Right lobe of liver (tissue), 6 donors: ENCODE measurements at regions not wholly inside any gene's neighbourhood (a gene's known extent, or its start where the extent isn't known, plus 50 kb on each side); places are given as distances from the start of the nearest gene placed in this dataset.
A peak's percentile ranks its signal among the peaks of the same experiment; 100 is the strongest.

Experiments
- ATAC-seq, 4 donors: fragments of 200-7000 bp; cut with Tn5 transposase; one replicate each; pipeline ENCODE4 v1.9.1; 2020; ENCODE audit warnings: mild to moderate bottlenecking in 4 of 4, moderate library complexity in 4 of 4
- DNase-seq, 3 donors: peaks; one replicate each; pipeline ENCODE4 v3.0.0-alpha.2; 2020
- H3K27ac ChIP-seq, 3 donors: fragments of 200-600 bp; one replicate each; pipeline ENCODE4 v1.8.0; 2022
- H3K27me3 ChIP-seq, 2 donors: fragments of 200-600 bp; one replicate each; pipeline ENCODE4 v1.8.0; 2022
- H3K36me3 ChIP-seq, 4 donors: fragments of 200-600 bp; sonication (generic) in 1 of 4; one replicate each; pipeline versions ENCODE4 v1.5.1 to v1.8.0; 2017 to 2022; ENCODE audit warnings: control low read depth in 1 of 4
- H3K4me1 ChIP-seq, 4 donors: fragments of 200-600 bp; sonication (generic) in 1 of 4; one replicate each; pipeline versions ENCODE4 v1.5.1 to v1.8.0; 2017 to 2022; ENCODE audit warnings: control low read depth in 1 of 4
- H3K4me3 ChIP-seq, 3 donors: fragments of 200-600 bp; one replicate each; pipeline ENCODE4 v1.8.0; 2022
- H3K9me3 ChIP-seq, 4 donors: fragments of 200-600 bp; sonication (generic) in 1 of 4; one replicate each; pipeline versions ENCODE4 v1.5.1 to v1.8.0; 2017 to 2022; ENCODE audit warnings: control low read depth in 1 of 4
- POLR2A ChIP-seq: fragments of 450-650 bp; IDR thresholded peaks from one replicate; pipeline ENCODE4 v1.6.1; 2017; ENCODE audit warnings: antibody characterized with exemption, mild to moderate bottlenecking
- WGBS: methylation state at CpG from one replicate; pipeline ENCODE4 v1.1.6; 2018; ENCODE audit warnings: low coverage, low lambda C conversion rate; ENCODE audit not compliant: insufficient coverage; ENCODE audit errors: missing lambda C conversion rate; 5-methylcytosine and 5-hydroxymethylcytosine counted together
- intact Hi-C, 2 donors: fragments of 100-400 bp; cut with DNase I; formaldehyde crosslinking; loops; one replicate each; pipeline versions ENCODE4 v1.11.2 to v1.14.1; 2022
- TF ChIP-seq, protein P1 (sequence below), 4 donors: fragments of 200-600 bp in 3 of 4; fragments of 450-650 bp in 1 of 4; IDR thresholded peaks; one replicate each; pipeline versions ENCODE4 v1.5.1 to v1.8.0; 2016 to 2022; ENCODE audit warnings: antibody characterized with exemption in 4 of 4, mild to moderate bottlenecking in 2 of 4
- donor health status: DM: no; HTN: yes; CAD: no.
- donor health status: DM: no; HTN: no; CAD: no.
- donor health status: DM: no; HTN: no; CAD: no.
- donor health status: DM: no; HTN: yes; CAD: no.
- donor health status: DM: no; HTN: yes; CAD: no.

DNA sequence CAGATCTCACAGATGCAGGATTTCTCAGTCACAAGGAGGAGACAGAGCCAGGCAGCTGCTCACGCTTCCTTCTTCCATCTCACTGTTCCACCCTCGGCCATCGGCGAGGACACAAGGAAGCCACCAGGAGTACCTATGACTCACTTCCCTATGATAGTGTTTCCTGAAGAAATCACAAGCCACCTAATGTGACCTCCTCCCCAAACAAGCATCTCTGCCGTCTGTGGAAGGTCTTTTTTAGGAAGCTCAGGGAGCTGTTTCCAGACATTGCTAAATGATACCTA, 672.7 kb downstream of the TBC1D22A start:
- Histone ChIP-seq H3K36me3 (no peaks in the 10 kb centered on the region), H3K9me3 (no peaks in the 10 kb centered on the region), H3K4me3 (no peak overlapping the region), H3K4me1 (no peaks in the 10 kb centered on the region), H3K27ac (no peak overlapping the region), H3K27me3 (no peaks in the 10 kb centered on the region)
- intact Hi-C loops: no loop called here
- TF ChIP-seq, protein P1, sequence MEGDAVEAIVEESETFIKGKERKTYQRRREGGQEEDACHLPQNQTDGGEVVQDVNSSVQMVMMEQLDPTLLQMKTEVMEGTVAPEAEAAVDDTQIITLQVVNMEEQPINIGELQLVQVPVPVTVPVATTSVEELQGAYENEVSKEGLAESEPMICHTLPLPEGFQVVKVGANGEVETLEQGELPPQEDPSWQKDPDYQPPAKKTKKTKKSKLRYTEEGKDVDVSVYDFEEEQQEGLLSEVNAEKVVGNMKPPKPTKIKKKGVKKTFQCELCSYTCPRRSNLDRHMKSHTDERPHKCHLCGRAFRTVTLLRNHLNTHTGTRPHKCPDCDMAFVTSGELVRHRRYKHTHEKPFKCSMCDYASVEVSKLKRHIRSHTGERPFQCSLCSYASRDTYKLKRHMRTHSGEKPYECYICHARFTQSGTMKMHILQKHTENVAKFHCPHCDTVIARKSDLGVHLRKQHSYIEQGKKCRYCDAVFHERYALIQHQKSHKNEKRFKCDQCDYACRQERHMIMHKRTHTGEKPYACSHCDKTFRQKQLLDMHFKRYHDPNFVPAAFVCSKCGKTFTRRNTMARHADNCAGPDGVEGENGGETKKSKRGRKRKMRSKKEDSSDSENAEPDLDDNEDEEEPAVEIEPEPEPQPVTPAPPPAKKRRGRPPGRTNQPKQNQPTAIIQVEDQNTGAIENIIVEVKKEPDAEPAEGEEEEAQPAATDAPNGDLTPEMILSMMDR (IDR thresholded peaks at IDR 0.05): no peak
- no peak for TF ChIP-seq POLR2A
- no peak for DNase-seq
- no peak for ATAC-seq
- 43% methylated on average over 5 of the region's 5 CpGs for WGBS

DNA sequence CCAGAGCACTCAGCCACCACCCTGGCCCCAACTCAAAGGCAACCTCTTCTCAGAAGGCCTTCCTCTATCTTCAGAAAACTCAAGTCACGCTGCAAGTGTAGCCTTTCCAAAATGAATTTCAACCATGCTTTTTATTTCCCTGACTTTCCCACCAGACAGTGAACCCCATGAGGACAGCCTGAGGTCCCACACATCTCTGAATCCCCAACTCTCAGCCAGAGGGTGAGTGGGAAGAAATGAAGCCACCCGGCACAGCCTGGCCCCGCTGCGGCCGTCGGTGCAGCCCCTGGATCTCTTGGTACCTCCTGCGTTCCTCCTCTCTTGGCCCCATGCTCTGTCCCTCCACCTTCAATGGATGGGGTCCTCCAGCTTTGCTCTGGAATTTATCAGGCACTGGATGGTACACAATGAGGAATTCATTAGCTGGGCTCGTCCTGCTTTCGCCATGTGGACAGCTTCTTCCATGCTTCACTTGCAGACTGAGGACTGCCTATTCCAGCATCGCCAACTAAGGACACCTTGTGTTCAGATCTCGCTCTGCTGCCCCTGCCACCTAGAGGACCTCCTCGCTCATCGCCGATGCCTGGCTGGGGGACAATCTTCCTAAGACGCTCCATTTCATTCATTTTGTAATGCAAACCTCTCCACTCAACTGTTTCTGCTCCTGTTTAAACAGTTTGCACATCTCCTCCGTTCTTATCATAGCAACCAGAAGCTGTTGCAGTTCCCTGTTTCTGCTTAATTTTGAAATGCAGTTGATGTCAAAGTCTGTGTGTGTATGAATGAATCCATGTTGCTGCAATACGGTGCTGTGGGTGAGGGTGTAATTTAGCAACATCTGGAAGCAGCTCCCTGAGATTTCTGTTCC, 672.1 kb downstream of the TBC1D22A start:
- H3K27ac ChIP-seq: no peak overlapping the region
- H3K9me3 ChIP-seq: no peaks in the 10 kb centered on the region
- ATAC-seq (peak in 1 of 4 donors; percentile 19), DNase-seq (no peak)
- no peaks in the 10 kb centered on the region for H3K27me3 ChIP-seq
- no peak overlapping the region for H3K4me3 ChIP-seq
- intact Hi-C loops: no loop called here
- H3K4me1 ChIP-seq: no peaks in the 10 kb centered on the region
- TF ChIP-seq POLR2A: no peak
- TF ChIP-seq, protein P1 (IDR thresholded peaks at IDR 0.05): no peak
- 63% methylated on average over 8 of the region's 17 CpGs for WGBS
- H3K36me3 ChIP-seq: no peaks in the 10 kb centered on the region

DNA sequence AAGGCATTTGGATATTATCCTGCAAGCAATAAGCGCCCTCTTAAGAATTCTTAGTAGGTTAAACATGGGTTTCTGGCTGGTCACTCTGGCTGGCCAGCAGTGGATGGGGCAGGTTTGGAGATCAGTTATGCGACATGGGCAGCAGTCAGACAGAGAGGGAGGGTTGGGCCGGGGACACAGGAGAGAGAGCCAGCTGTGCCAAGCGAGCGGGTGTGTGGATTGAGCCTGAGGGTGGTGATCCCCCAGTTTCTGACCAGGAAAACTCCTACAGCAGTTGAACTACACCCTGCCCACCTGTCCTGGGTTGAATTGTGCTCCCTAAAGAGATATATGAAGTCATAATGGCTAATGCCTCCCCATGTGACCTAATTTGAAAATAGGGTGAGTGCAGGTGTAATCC, 671.2 kb downstream of the TBC1D22A start:
- WGBS: 66% methylated on average over 5 of the region's 5 CpGs
- no peaks in the 10 kb centered on the region for H3K36me3 ChIP-seq
- no peaks in the 10 kb centered on the region for H3K9me3 ChIP-seq
- ATAC-seq: no peak
- H3K27me3 ChIP-seq: no peaks in the 10 kb centered on the region
- DNase-seq: no peak
- no peak overlapping the region for H3K4me3 ChIP-seq
- TF ChIP-seq, protein P1 (IDR thresholded peaks at IDR 0.05): no peak
- TF ChIP-seq POLR2A: no peak
- intact Hi-C loops: no loop called here
- H3K4me1 ChIP-seq: no peaks in the 10 kb centered on the region
- no peak overlapping the region for H3K27ac ChIP-seq

DNA sequence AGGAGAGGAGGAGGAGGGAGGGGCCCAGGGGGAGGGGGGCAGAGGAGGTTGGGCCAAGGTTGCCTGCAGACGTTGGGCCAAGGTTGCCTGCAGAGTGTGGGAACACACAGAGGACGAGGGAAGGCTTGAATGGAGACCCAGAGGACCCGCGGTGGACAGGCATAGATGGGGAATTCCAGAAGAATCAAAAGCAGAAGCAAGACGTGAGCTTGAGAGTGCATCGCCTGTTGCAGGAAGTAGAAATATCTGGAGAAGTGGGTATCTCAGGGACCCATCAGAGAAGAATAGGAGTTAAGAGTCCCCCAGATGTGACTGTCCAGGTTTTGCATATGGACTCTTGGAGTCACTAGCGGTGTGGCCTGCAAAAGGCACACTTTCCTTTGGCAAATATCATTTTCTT, 670.2 kb downstream of the TBC1D22A start:
- DNase-seq (no peak), ATAC-seq (no peak)
- 54% methylated on average over 7 of the region's 7 CpGs for WGBS
- Histone ChIP-seq H3K4me1 (no peaks in the 10 kb centered on the region), H3K36me3 (no peaks in the 10 kb centered on the region), H3K27me3 (no peaks in the 10 kb centered on the region), H3K27ac (no peak overlapping the region), H3K9me3 (no peaks in the 10 kb centered on the region), H3K4me3 (no peak overlapping the region)
- intact Hi-C loops: no loop called here
- TF ChIP-seq, protein P1 (IDR thresholded peaks at IDR 0.05): no peak
- no peak for TF ChIP-seq POLR2A
